ENCODE measurements at regions not wholly inside any gene's neighbourhood (a gene's known extent, or its start where the extent isn't known, plus 50 kb on each side); places are given as distances from the start of the nearest gene placed in this dataset.

DNA sequence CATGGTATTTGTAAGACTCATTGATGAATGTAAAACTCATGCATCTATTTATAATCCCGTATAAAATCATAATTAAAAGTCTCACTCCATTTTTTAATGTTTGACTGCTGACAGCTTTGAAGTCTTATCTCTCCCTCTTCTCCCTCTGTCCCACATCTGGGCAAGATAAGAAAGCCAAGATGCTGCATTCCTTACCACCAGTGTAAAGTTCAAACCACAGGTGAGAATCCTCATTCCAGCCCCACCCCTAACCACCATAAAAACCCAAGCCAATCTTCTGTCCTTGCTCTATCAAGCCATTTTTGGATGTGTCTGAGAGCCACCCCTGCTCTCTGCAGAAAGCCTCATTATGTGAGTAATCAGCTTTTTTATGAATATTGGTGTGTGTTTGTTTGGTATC lies 59.3 kb upstream of the MAGED1 start:
- H3K27ac ChIP-seq: no peak overlapping the region
- no peak for TF ChIP-seq CTCF (conservative IDR thresholded peaks at IDR 0.05)
- no peak for TF ChIP-seq ZFX (IDR thresholded peaks at IDR 0.05)

DNA sequence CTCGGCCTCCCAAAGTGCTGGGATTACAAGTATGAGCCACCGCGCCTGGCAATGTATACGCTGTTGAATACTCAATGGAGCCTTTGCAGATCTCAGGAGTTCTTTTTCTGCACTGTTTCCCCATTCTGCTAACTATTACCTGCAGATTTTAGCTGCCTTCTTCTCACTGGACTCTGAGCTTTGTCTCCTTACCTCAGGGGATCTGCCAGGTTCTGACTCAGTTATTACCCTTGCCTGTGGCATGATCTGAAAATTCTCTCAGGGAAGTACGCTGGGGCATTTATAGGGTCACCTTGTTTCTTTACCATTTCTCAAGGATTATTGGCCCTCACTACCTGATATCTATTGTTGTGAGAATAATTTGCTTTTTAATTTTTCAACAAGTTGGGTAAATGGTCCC lies 56.6 kb upstream of the MAGED1 start:
- H3K27ac ChIP-seq: no peak overlapping the region
- TF ChIP-seq CTCF (conservative IDR thresholded peaks at IDR 0.05): no peak

GRCh38 chrX:51837451-51837850 lies 56.0 kb upstream of the MAGED1 start:
- no peak for TF ChIP-seq ZFX (IDR thresholded peaks at IDR 0.05)
- no peak for TF ChIP-seq CTCF (conservative IDR thresholded peaks at IDR 0.05)
- H3K27ac ChIP-seq: no peak overlapping the region

- no peak overlapping the region for H3K27ac ChIP-seq
- TF ChIP-seq ZFX (IDR thresholded peaks at IDR 0.05) (no peak), CTCF (conservative IDR thresholded peaks at IDR 0.05) (no peak)
These were observed 55.5 kb upstream of the MAGED1 start for GRCh38 chrX:51837921-51838320.
